ENCODE measurements at regions not wholly inside any gene's neighbourhood (a gene's known extent, or its start where the extent isn't known, plus 50 kb on each side); places are given as distances from the start of the nearest gene placed in this dataset.
"Not testable (repeated sequence)": the region's sequence is repeated elsewhere in the genome, so short reads cannot be mapped to it uniquely, and the experiment has no call there.

DNA sequence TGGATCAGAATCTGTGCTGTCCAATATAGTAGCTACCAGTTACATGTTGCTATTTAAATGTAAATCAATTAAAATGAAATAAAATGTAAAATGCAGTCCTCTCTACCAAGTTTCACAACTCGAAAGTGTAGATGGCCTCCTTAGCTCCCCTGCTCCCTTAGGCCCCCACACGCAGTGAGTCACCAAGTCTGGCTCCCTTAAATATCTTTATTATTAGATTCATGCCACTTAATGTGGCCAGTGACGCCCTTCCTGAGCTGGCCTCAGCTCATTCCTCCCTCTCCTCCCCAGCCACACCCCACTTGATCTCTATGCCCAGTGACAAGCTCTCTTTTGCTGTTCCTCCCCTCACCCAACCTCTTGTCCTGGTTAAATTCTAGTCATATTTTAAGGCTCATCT is 88.4 kb upstream of the DNAH5 start:
- H3K9me3 ChIP-seq: no peaks in the 10 kb centered on the region
- no peak for TF ChIP-seq EP300 (IDR thresholded peaks at IDR 0.05)
- TF ChIP-seq POLR2A (IDR thresholded peaks at IDR 0.05): no peak
- TF ChIP-seq CTCF (IDR thresholded peaks at IDR 0.05): no peak
- TF ChIP-seq POLR2AphosphoS5 (IDR thresholded peaks at IDR 0.05): no peak
- H3K4me3 ChIP-seq: no peak overlapping the region
- peaks cover 3% of the 10 kb centered on the region for H3K27me3 ChIP-seq
- H3K27ac ChIP-seq: no peak overlapping the region
- H3K4me1 ChIP-seq: peaks cover 18% of the 10 kb centered on the region
- no peak for DNase-seq (ENCODE audit: low spot score in 2 of 2)
- 64% methylated on average over 3 of the region's 3 CpGs for WGBS
- H3K36me3 ChIP-seq: no peaks in the 10 kb centered on the region

DNA sequence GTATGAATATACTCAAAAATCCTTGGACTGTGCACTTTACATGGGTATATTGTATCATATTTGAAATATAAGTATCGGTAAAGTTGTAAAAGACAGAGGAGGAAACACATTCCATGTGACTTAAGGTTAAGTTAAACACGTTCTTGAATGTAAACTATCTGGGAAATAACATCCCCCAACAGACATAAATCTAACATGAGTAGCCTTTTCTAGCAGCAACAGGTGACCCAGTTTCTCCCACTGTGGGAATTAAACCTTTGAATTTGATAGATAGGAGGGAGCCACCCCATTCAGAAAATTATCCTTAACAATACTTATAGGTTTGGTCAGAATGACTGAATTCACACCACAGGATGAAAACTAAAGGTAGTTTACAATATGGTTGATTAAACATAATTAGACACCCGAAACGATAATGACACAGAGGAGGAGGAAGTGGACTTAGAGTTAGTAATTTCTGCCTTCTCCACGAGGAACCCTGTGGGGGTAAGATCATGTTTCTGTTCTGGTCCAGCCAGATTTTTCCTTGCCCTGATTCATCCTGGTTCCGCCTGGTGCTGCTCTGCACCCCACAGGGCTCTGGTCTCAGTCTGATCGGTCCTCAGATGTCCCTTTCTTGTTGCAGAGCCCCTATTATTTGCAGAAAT is 84.6 kb upstream of the DNAH5 start:
- no peak for DNase-seq (ENCODE audit: low spot score in 2 of 2)
- no peak overlapping the region for H3K27ac ChIP-seq
- H3K27me3 ChIP-seq: peaks cover 3% of the 10 kb centered on the region
- 75% methylated on average over 7 of the region's 7 CpGs for WGBS
- TF ChIP-seq CTCF (IDR thresholded peaks at IDR 0.05) (no peak), POLR2A (IDR thresholded peaks at IDR 0.05) (no peak)
- H3K36me3 ChIP-seq: no peaks in the 10 kb centered on the region
- no peaks in the 10 kb centered on the region for H3K9me3 ChIP-seq
- no peaks in the 10 kb centered on the region for H3K4me1 ChIP-seq
- H3K4me3 ChIP-seq: no peak overlapping the region

DNA sequence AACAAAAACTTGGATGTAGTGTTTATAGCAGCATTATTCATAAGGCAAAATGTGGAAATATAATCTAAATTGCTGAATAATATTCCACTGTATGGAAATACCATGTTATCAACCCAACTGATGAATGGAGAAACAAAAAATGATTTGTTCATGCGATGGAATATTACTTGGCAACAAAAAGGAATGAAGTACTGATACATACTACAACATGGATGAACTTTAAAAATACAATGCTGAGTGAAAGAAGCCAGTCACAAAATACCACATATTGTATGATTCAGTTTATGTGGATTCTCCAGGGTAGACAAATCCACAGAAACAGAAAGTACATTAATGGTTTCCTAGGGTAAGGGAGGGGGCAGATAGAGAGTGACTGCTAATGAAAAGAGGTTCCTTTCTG is 83.7 kb upstream of the DNAH5 start:
- no peak for DNase-seq (ENCODE audit: low spot score in 2 of 2)
- H3K9me3 ChIP-seq: no peaks in the 10 kb centered on the region
- H3K27me3 ChIP-seq: peaks cover 3% of the 10 kb centered on the region
- H3K4me3 ChIP-seq: no peak overlapping the region
- 97% methylated on average over 1 of the region's 1 CpG for WGBS
- H3K36me3 ChIP-seq: no peaks in the 10 kb centered on the region
- no peaks in the 10 kb centered on the region for H3K4me1 ChIP-seq
- TF ChIP-seq POLR2AphosphoS5 (IDR thresholded peaks at IDR 0.05): no peak
- TF ChIP-seq EP300 (IDR thresholded peaks at IDR 0.05): no peak
- no peak for TF ChIP-seq CTCF (IDR thresholded peaks at IDR 0.05)
- TF ChIP-seq POLR2A (IDR thresholded peaks at IDR 0.05): no peak
- H3K27ac ChIP-seq: no peak overlapping the region

GRCh38 chr5:14025569-14026286 is 81.2 kb upstream of the DNAH5 start:
- TF ChIP-seq CTCF (IDR thresholded peaks at IDR 0.05): no peak
- Histone ChIP-seq H3K27ac (no peak overlapping the region), H3K9me3 (no peaks in the 10 kb centered on the region), H3K4me3 (no peak overlapping the region), H3K27me3 (peaks cover 3% of the 10 kb centered on the region), H3K36me3 (no peaks in the 10 kb centered on the region), H3K4me1 (no peaks in the 10 kb centered on the region)
- DNase-seq (ENCODE audit: low spot score in 2 of 2): no peak
- 35% methylated on average over 4 of the region's 4 CpGs for WGBS

- no peak overlapping the region for H3K4me3 ChIP-seq
- no peaks in the 10 kb centered on the region for H3K9me3 ChIP-seq
- 71% methylated on average over 3 of the region's 3 CpGs for WGBS
- H3K4me1 ChIP-seq: no peaks in the 10 kb centered on the region
- H3K27ac ChIP-seq: no peak overlapping the region
- TF ChIP-seq POLR2A (IDR thresholded peaks at IDR 0.05) (no peak), POLR2AphosphoS5 (IDR thresholded peaks at IDR 0.05) (no peak), CTCF (IDR thresholded peaks at IDR 0.05) (no peak), EP300 (IDR thresholded peaks at IDR 0.05) (no peak)
- no peaks in the 10 kb centered on the region for H3K27me3 ChIP-seq
- no peak for DNase-seq (ENCODE audit: low spot score in 2 of 2)
- H3K36me3 ChIP-seq: no peaks in the 10 kb centered on the region
Observed at GRCh38 chr5:14022971-14023370, 78.5 kb upstream of the DNAH5 start.

GRCh38 chr5:14020944-14021343 is 76.5 kb upstream of the DNAH5 start:
- H3K36me3 ChIP-seq; H3K27ac ChIP-seq; DNase-seq (ENCODE audit: low spot score in 2 of 2); H3K4me1 ChIP-seq; H3K4me3 ChIP-seq; H3K9me3 ChIP-seq; H3K27me3 ChIP-seq: not testable (repeated sequence)
- WGBS: 89% methylated on average over 3 of the region's 4 CpGs
